Cardiac septum (tissue), 1 donor: ENCODE measurements at regions not wholly inside any gene's neighbourhood (a gene's known extent, or its start where the extent isn't known, plus 50 kb on each side); places are given as distances from the start of the nearest gene placed in this dataset.
"Not testable (repeated sequence)": the region's sequence is repeated elsewhere in the genome, so short reads cannot be mapped to it uniquely, and the experiment has no call there.

Experiments used
- DNase-seq: peaks from one replicate; pipeline ENCODE4 v3.0.0-alpha.2; 2020; ENCODE audit warnings: low spot score
- intact Hi-C: fragments of 100-400 bp; cut with DNase I; formaldehyde crosslinking; loops from one replicate; pipeline ENCODE4 v1.14.0; 2022
- donor health status: DM: no; HTN: no; CAD: no.

DNA sequence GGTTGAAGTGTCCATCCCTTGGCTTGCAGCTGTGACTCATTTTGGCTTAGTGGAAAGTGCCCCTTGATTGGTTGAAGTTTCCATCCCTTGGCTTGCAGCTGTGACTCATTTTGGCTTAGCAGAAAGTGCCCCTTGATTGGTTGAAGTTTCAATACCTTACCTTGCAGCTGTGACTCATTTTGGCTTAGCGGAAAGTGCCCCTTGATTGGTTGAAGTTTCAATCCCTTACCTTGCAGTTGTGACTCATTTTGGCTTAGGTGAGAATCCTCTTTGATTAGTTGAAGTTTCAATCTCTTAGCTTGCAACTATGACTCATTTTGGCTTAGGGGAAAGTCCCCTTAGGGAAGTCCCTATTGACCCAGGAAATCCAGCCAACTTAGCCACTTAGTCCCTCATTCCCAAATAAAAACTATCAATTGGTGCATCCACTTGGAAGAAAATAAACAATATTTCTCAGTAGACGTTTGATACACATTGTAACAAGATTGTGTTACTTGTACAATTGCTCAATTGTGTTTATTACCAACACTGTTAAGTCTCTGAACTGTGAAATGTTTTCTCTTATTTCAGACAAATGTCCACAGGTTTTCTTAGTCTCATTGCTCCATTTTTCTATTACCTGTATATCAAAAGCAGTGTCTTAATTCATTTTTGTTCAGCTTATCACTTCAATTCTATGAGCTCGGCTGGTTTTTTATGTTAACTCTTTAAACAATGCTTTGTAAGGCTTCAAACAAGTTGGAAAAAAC lies 2308.8 kb upstream of the ACO1 start:
- DNase-seq: no peak
- intact Hi-C loops: no loop called here

DNA sequence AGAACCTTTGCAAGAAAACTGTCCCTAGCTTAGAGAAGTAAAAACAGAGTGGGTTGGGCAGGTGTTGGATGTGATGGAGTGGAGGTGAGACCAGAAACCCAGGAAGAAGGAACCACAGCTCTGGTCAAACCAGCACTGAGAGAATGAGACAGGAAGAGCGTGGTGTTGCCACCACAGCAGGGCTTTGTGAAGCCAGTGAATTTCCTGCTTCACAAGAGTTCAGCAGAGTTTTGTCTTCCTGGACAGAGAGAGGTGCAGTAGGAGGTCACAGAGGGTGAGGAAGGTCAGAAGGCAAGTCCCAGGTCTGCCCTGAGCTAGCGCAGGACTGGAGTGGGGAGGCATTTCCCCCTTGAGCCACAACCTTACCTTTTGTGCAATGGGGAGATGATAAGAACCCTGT lies 2306.2 kb upstream of the ACO1 start:
- no peak for DNase-seq
- intact Hi-C loops: no loop called here

DNA sequence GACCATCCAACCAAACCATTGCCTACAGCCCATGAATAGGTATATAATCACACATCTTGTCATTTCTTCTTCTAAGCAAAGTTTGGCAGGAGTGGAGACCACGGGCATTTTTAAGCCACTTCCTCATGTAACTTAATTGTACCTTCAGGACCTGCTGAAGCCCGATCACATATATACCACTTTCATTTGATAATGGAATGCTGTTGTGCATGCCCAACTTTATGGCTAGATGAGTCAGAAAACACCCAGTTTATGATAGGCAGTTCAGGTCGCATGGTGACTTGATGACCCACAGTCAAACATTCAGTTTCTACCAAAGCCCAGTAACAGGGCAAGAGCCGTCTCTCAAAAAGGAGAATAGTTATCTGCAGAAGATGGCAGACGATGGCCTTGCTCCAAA lies 2295.0 kb upstream of the ACO1 start:
- intact Hi-C loops: no loop called here
- DNase-seq: no peak

DNA sequence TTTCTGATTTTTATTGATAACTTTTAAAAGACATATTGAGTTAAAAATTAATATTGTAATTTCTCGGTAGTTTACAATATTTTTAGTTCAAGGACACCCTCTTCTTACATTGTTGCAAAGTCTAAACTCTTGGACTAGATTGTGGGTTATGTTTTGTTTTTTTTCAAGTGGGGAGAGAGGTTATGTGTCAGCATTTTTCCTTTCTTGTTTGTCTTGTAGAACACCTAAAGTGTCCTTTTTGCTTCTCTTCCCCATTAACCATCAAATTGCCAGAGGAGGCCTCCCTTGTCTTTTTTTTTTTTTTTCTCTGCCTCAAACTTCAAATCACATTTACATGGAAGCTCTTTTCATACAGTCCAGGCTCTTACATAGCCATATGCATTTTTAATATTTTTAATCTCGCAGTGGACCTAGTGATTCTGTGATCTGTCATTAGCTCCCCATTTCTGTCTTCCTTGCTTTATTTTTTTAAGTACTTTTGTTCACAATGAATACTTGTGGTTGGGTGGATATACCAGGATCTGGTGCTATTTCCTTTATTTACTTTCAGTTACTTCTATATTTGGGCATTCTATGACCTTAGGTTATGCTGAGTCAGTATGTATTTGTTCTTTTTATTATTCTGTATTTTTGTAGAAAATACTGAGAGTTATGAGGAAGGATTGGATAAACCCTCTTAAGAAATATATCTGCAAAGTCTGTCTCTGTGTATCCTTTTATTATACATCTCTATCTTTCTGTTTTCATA lies 2280.6 kb upstream of the ACO1 start:
- intact Hi-C loops: no loop called here
- DNase-seq: no peak

DNA sequence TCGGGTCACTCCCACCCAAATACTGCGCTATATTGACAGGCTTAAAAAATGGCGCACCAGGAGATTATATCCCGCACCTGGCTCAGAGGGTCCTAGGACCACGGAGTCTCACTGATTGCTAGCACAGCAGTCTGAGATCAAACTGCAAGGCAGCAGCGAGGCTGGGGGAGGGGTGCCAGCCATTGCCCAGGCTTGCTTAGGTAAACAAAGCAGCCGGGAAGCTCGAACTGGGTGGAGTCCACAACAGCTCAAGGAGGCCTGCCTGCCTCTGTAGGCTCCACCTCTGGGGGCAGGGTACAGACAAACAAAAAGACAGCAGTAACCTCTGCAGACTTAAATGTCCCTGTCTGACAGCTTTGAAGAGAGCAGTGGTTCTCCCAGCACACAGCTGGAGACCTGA lies 2277.3 kb upstream of the ACO1 start:
- intact Hi-C loops, DNase-seq: not testable (repeated sequence)

DNA sequence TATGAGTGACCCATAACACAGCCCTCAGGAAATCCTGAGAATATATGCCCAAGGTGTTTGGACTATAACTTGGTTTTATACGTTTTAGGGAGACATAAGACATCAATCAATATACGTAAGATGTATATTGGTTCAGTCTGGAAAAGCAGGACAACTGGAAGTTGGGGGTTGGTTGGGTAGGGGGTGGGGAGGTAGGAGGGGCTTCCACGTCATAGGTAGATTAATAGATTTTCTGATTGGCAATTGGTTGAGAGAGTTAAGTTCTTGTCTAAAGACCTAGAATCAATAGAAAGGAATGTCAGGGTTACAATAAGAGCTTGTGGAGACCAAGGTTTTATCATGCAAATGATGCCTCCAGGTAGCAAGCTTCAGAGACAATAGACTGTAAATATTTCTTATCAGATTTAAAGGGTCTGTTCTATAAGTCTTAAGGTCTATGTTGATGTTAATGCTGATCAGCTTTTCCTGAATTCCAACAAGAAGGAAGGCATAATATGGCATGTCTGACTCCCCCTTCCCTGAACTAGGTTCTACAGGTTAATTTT lies 2267.7 kb upstream of the ACO1 start:
- DNase-seq: no peak
- intact Hi-C loops: no loop called here

DNA sequence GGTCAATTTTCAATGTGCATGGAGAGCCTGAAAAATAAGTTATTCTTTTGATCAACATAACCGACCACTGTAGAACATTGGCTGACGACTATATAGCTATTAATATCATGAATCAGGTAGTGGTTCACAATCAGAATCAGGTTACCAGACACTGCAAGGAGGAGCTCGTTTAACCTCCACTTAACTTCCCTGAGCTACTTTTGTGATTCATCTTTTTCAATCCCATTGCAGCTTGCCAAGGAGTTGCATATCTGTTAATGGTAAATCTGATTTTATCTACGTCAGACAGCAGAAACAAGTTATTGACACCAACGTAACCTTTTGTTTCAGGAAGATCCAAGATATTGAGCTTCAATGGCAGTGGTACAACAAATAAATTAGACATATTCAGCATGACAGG lies 2263.8 kb upstream of the ACO1 start:
- intact Hi-C loops: no loop called here
- DNase-seq: no peak

DNA sequence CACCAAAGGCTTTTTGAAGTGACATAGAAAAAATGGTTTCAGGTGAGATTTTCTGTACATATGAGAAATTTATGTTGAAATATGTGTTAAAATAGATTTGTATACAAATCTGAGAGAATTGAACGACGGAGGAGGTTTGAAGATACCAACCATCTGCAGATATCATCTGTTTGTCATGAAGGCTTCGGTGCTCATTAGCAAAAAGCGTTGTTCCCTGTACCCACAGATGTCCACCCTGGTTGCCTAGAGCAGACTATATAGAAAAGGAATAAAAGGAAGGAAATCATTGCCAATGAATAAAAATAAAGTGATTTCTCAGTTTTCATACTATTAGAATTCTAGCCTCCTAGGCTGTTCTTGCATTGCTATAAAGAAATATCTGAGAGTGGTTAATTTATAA lies 2262.8 kb upstream of the ACO1 start:
- intact Hi-C loops: no loop called here
- DNase-seq: no peak

DNA sequence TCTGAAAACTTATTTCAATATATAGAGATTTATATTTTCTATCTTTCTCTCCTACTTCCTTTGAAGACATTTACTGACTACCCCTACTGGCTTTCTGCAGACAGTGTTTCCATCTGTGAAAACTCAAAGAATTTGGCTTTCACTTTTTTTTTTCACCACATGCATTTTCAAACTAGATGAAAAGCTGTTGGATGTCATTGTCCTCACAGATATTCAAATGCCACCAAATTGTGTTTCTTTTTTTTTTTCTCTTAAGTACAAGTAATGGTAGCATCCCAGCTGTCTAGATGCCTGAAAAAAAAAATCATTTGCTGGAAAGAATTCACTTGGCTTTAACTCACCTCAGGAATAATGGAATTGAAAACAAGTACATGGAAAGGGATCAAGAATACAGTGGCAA lies 2258.6 kb upstream of the ACO1 start:
- intact Hi-C loops: no loop called here
- no peak for DNase-seq

DNA sequence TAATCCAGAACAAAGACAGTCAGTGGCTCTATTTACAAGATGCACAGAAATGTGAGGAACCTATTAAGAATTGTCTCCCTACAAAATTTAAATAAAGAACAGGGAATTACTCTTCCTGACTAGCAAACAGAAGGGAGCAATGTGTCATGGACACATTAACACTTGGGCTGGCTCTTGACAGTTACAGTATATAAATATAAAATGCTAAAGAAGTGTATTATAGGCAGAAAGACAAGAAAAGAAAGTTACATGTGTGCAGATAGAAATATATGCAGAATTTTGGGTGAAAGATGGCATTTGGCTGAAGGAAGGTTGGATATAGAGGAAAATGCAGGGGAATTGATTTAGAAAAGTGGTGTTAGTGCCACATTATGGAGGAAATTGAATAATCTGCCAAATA lies 2257.1 kb upstream of the ACO1 start:
- intact Hi-C loops: no loop called here
- DNase-seq: no peak

DNA sequence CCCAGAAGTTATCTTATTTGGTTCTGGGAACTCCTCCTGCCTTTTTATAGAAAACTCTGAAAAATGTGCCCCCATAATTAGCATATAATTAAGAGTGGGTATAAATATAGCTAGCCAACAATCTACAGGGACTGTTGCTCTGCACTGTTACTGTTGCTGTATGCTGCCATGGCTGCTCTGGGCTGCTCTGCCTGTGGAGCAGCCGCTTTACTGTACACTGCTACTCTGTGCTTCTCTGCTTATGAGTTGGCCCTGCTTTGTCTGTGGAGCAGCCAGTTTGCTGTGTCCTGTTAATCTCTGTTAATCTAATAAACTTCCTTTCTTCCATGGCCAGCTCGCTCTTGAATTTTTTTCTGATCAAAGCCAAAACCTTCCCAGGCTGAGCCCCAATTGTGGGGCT lies 2244.0 kb upstream of the ACO1 start:
- intact Hi-C loops: no loop called here
- DNase-seq: no peak

DNA sequence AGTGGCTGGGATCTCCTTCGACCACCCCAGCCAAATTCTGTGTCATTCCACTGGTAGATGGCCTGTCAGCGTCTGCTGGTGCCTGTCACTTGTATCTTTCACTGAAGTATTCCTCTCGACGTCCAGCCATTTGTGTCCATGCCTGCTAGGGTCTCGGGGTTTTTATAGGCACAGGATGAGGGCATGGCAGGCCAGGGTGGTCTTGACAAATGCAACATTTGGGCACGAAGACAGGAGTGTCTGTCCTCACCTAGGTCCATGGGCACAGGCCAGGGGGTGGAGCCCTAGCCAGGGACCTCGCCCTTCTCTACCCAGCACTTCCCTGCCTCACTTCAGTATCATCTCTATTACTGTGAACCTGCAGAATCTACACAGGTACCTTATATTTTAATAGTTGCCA lies 2223.9 kb upstream of the ACO1 start:
- intact Hi-C loops: no loop called here
- no peak for DNase-seq

DNA sequence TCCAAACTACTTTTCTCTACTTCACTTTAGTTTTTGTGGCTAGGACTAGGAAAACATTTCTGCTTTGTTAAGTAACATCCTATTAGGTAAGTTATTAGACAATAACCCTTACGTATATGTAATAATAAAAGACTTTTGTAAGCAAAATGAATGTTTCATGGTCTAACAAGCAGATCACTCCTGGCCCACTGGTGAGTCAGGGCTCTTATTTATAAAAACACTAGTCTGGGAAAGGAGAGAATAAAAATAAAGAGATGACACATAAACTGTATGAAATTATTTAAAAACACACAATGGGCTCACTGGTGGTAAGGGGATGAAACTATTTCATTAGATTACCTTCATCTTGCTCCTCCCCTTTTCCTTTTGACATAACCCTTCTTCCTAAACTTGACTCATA lies 2212.2 kb upstream of the ACO1 start:
- intact Hi-C loops: no loop called here
- no peak for DNase-seq

DNA sequence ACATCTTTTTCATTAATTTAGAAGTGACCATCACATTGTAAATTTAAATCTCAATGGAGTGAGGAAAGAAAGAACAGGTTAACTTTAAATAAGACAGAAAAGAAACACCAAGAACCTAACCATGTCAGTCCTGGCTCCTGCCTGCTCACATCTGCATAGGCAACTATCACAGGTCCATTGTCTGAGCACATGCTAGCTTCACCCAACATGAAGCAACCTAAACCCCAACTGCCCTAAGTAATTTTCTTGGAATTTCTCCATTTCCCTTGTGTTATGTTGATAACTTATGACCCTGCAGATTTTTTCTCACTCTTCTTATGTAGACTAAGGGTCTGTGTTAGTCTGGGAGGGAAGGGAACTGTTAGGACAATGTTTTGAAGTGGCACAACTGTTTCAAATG lies 2205.8 kb upstream of the ACO1 start:
- intact Hi-C loops: no loop called here
- DNase-seq: no peak

DNA sequence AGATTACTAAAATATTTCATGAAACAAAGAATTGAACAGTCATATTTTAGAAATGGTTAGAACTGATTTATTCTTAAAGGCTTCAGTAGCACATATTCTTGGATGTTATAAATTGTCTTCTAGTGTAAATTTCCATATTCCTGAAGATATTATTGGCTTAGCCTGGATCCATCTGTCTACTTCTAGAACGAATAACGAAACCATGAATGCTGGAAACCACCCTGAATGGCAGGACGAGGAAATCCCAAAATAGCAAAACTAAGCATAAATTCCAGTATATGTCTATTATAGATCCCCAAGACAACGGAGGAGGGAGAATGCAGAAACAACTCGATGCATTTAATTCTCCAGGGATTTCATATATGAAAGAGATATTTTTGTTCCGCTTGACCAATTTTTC lies 2191.0 kb upstream of the ACO1 start:
- DNase-seq: no peak
- intact Hi-C loops: loop anchor here (10.0 kb wide), 1 partner anchor 61 kb away; no protein-coding TSS in a partner anchor

DNA sequence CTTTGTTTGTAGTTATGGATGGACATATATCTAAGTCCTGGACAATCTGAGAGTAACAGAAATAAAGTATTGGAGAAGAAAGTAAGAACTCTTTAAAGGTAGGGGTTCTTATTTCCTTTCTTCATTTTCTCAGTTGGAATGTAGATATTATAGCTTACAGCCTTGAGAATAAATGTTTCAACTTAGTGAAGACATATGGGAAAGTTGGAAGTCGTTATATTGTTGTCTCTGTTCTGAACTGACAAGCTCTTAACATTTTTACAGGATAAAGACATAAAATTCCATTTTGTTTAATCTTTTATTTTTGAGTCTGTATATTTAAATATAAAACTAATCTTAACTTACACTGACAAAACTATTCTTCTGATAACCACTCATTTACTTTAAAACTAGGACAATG lies 2187.5 kb upstream of the ACO1 start:
- intact Hi-C loops: loop anchor here (10.0 kb wide), 1 partner anchor 58 kb away; no protein-coding TSS in a partner anchor

DNA sequence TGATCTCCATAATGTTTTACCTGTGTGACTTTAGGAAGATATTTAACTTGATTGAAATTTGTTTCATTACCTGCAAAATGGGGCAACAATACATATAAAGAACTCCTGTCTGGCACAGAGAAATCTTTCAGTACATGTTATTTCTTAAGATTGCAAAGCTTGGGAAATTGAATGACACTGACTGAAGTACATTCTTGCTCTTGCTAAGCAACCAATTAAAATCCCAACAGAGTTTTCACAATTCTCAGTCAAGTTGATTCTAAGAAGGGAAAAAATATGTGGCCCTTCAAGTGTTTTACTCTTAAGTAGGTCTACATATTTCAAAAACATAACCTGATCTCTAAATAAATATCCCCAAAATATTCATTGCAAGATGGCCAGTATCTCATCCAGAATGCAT lies 2187.0 kb upstream of the ACO1 start:
- intact Hi-C loops: loop anchor here (10.0 kb wide), 1 partner anchor 57 kb away; no protein-coding TSS in a partner anchor

More for the DNA sequence above, 2187.5 kb upstream of the ACO1 start:
- no peak for DNase-seq

DNA sequence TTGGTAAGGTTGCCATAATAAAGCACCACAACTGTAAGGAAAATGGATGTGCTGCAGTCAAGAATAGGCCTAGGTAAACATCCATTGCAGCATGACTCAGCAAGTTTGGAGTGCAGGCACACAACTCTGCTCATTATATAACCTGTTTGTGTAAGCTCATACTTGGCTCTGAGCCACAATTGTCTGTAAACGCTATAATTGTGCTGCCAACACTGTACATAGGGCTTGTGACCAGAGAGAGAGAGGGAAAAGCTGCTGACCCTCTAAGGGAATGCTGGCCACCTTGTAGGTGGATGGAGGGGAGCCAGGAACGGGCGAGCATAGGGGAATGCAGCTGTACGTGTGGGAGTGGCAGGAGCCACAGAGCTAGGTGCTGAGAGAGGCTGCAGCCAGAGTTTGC lies 2186.5 kb upstream of the ACO1 start:
- intact Hi-C loops: loop anchor here (10.0 kb wide), 1 partner anchor 57 kb away; no protein-coding TSS in a partner anchor
- no peak for DNase-seq

More for the DNA sequence above, 2187.0 kb upstream of the ACO1 start:
- no peak for DNase-seq

DNA sequence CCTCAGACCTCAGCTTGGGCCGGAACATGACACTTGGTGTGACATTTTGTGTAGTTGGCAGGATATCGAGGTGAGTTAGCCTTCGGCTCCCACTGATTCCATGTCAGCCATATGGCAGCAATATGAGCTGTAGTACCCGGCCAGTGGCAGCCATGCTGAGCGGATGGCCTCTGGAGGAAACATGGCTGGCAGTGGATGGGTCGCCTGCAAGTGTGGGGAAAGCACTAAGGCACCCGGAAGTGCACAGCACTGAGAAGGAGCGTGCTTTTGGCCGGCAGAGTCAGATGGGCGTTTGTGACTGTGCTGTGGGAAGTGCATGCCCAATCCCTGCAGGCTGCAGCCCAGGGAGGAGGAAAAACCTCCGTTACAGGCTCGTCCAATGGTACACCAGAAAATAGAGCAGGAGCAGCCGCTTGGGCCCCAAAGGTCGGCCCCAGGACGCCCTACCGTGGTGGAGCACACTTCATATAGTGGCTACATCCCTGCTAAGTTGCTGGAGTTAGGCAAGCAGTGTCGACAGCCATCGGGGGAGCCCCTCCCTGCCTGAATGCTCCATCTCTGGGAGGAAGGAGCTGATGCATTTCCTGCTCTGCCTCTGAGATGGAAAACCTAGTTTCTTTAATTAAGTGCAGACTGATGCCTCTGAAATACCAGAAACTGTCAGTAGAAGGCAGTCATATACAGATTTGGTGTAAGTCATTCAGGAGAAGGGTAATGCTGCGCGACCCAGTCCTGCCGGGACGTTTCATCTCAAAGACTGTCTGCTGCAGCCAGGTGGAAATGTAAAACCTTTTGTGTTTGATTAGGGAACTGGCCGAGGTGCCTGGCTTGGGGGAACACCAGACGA lies 2185.8 kb upstream of the ACO1 start:
- intact Hi-C loops: loop anchor here (10.0 kb wide), 1 partner anchor 56 kb away; no protein-coding TSS in a partner anchor
- DNase-seq: peak; percentile 57

DNA sequence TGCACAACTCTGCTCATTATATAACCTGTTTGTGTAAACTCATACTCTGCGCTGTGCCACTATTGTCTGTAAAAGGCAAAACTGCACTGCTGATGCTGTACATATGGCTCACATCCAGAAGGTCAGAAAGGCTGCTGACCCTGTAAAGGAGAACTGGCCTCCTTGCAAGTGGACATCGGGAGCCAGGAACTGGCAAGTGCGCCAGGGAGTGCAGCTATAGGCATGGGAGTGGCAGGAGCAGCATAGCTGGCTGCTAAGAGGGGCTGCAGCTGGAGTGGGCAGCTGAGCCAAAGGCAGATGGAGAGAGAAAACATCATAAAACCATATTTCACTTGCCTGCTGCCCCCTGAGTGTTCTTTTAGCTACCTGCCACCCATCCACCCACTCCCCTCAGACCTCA lies 2183.4 kb upstream of the ACO1 start:
- no peak for DNase-seq
- intact Hi-C loops: no loop called here
